ENCODE measurements at regions not wholly inside any gene's neighbourhood (a gene's known extent, or its start where the extent isn't known, plus 50 kb on each side); places are given as distances from the start of the nearest gene placed in this dataset.
"Not testable (repeated sequence)": the region's sequence is repeated elsewhere in the genome, so short reads cannot be mapped to it uniquely, and the experiment has no call there.

- H3K4me3 ChIP-seq (ENCODE audit: low read depth, low read length); H3K36me3 ChIP-seq (ENCODE audit: control insufficient read depth, insufficient read depth, low read length); H3K27me3 ChIP-seq (ENCODE audit: control insufficient read depth, insufficient read depth, low read length); DNase-seq (ENCODE audit: low read depth): not testable (repeated sequence)
- TF ChIP-seq CTCF (IDR thresholded peaks at IDR 0.05; ENCODE audit: insufficient read depth, low read length, poor library complexity, severe bottlenecking): peak; percentile 14
Observed at GRCh38 chr10:36000754-36001153, 358.7 kb upstream of the FZD8 start.

- Histone ChIP-seq H3K36me3 (ENCODE audit: control insufficient read depth, insufficient read depth, low read length) (no peaks in the 10 kb centered on the region), H3K4me3 (ENCODE audit: low read depth, low read length) (no peak overlapping the region), H3K27me3 (ENCODE audit: control insufficient read depth, insufficient read depth, low read length) (no peaks in the 10 kb centered on the region)
- TF ChIP-seq CTCF (IDR thresholded peaks at IDR 0.05; ENCODE audit: insufficient read depth, low read length, poor library complexity, severe bottlenecking): no peak
- no peak for DNase-seq (ENCODE audit: low read depth)
Observed at GRCh38 chr10:35998026-35998425, 355.9 kb upstream of the FZD8 start.

GRCh38 chr10:35995485-35995884 is 353.4 kb upstream of the FZD8 start:
- no peak for DNase-seq (ENCODE audit: low read depth)
- no peak for TF ChIP-seq CTCF (IDR thresholded peaks at IDR 0.05; ENCODE audit: insufficient read depth, low read length, poor library complexity, severe bottlenecking)
- H3K36me3 ChIP-seq (ENCODE audit: control insufficient read depth, insufficient read depth, low read length): no peaks in the 10 kb centered on the region
- no peaks in the 10 kb centered on the region for H3K27me3 ChIP-seq (ENCODE audit: control insufficient read depth, insufficient read depth, low read length)
- no peak overlapping the region for H3K4me3 ChIP-seq (ENCODE audit: low read depth, low read length)

GRCh38 chr10:35993591-35994515 is 351.8 kb upstream of the FZD8 start:
- no peak for DNase-seq (ENCODE audit: low read depth)
- TF ChIP-seq CTCF (IDR thresholded peaks at IDR 0.05; ENCODE audit: insufficient read depth, low read length, poor library complexity, severe bottlenecking): no peak
- Histone ChIP-seq H3K36me3 (ENCODE audit: control insufficient read depth, insufficient read depth, low read length) (no peaks in the 10 kb centered on the region), H3K4me3 (ENCODE audit: low read depth, low read length) (no peak overlapping the region), H3K27me3 (ENCODE audit: control insufficient read depth, insufficient read depth, low read length) (no peaks in the 10 kb centered on the region)

GRCh38 chr10:35992107-35992506 is 350.0 kb upstream of the FZD8 start:
- DNase-seq (ENCODE audit: low read depth): no peak
- no peak for TF ChIP-seq CTCF (IDR thresholded peaks at IDR 0.05; ENCODE audit: insufficient read depth, low read length, poor library complexity, severe bottlenecking)
- Histone ChIP-seq H3K27me3 (ENCODE audit: control insufficient read depth, insufficient read depth, low read length) (no peaks in the 10 kb centered on the region), H3K36me3 (ENCODE audit: control insufficient read depth, insufficient read depth, low read length) (no peaks in the 10 kb centered on the region), H3K4me3 (ENCODE audit: low read depth, low read length) (no peak overlapping the region)

Measured in kidney epithelial cell (primary cell).